ENCODE measurements at regions not wholly inside any gene's neighbourhood (a gene's known extent, or its start where the extent isn't known, plus 50 kb on each side); places are given as distances from the start of the nearest gene placed in this dataset.

GRCh38 chr6:56756791-56757587 is 114.3 kb upstream of the DST start:
- Histone ChIP-seq H3K36me3 (no peaks in the 10 kb centered on the region), H3K27ac (no peak overlapping the region), H3K9me3 (no peaks in the 10 kb centered on the region), H3K4me3 (replicated peaks in 1 of 3) (no peak overlapping the region), H3K4me1 (peaks cover 14 to 25% of the 10 kb centered on the region in 2 donors), H3K27me3 (no peaks in the 10 kb centered on the region)
- 87 to 90% methylated on average over 1 of the region's 1 CpG for WGBS, 2 donors
- no peak for DNase-seq
- intact Hi-C loops (cut with DNase I): no loop called here
- TF ChIP-seq POLR2A (IDR thresholded peaks at IDR 0.05) (no peak), CTCF (IDR thresholded peaks at IDR 0.05) (no peak)

- Histone ChIP-seq H3K4me3 (replicated peaks in 1 of 3) (no peak overlapping the region), H3K4me1 (peaks cover 19 to 25% of the 10 kb centered on the region in 2 donors), H3K36me3 (no peaks in the 10 kb centered on the region), H3K9me3 (no peaks in the 10 kb centered on the region), H3K27ac (no peak overlapping the region), H3K27me3 (no peaks in the 10 kb centered on the region)
- no peak for TF ChIP-seq POLR2A (IDR thresholded peaks at IDR 0.05)
- intact Hi-C loops (cut with DNase I): no loop called here
- DNase-seq: no peak
- 63 to 77% methylated on average over 4 of the region's 4 CpGs for WGBS, 2 donors
These were observed 113.6 kb upstream of the DST start for GRCh38 chr6:56756219-56756789.

- TF ChIP-seq CTCF (IDR thresholded peaks at IDR 0.05) (no peak), POLR2A (IDR thresholded peaks at IDR 0.05) (no peak)
- Histone ChIP-seq H3K9me3 (no peaks in the 10 kb centered on the region), H3K4me3 (replicated peaks in 1 of 3) (no peak overlapping the region), H3K27ac (no peak overlapping the region), H3K27me3 (no peaks in the 10 kb centered on the region), H3K4me1 (peaks cover 19 to 25% of the 10 kb centered on the region in 2 donors), H3K36me3 (no peaks in the 10 kb centered on the region)
- WGBS, 2 donors: 89 to 91% methylated on average over 2 of the region's 2 CpGs
- intact Hi-C loops (cut with DNase I): no loop called here
- no peak for DNase-seq
These were observed 112.4 kb upstream of the DST start for GRCh38 chr6:56755040-56755439.

- 92 to 97% methylated on average over 1 of the region's 1 CpG for WGBS, 2 donors
- DNase-seq: no peak
- Histone ChIP-seq H3K4me1 (peaks cover 19 to 25% of the 10 kb centered on the region in 2 donors), H3K36me3 (no peaks in the 10 kb centered on the region), H3K9me3 (no peaks in the 10 kb centered on the region), H3K4me3 (replicated peaks in 1 of 3) (no peak overlapping the region), H3K27me3 (no peaks in the 10 kb centered on the region), H3K27ac (no peak overlapping the region)
- TF ChIP-seq CTCF (IDR thresholded peaks at IDR 0.05) (no peak), POLR2A (IDR thresholded peaks at IDR 0.05) (no peak)
- intact Hi-C loops (cut with DNase I): no loop called here
These were observed 111.1 kb upstream of the DST start for GRCh38 chr6:56753811-56754210.

- Histone ChIP-seq H3K27me3 (no peaks in the 10 kb centered on the region), H3K9me3 (no peaks in the 10 kb centered on the region), H3K36me3 (no peaks in the 10 kb centered on the region), H3K4me3 (replicated peaks in 1 of 3) (no peak overlapping the region), H3K27ac (no peak overlapping the region), H3K4me1 (peaks cover 12 to 13% of the 10 kb centered on the region in 2 donors)
- intact Hi-C loops (cut with DNase I): no loop called here
- DNase-seq: no peak
- TF ChIP-seq CTCF (IDR thresholded peaks at IDR 0.05) (no peak), POLR2A (IDR thresholded peaks at IDR 0.05) (no peak)
- 80 to 86% methylated on average over 4 of the region's 4 CpGs for WGBS, 2 donors
These were observed 109.8 kb upstream of the DST start for GRCh38 chr6:56752534-56752933.

Data from thyroid gland (tissue), 4 donors.